ENCODE measurements at regions not wholly inside any gene's neighbourhood (a gene's known extent, or its start where the extent isn't known, plus 50 kb on each side); places are given as distances from the start of the nearest gene placed in this dataset.

DNA sequence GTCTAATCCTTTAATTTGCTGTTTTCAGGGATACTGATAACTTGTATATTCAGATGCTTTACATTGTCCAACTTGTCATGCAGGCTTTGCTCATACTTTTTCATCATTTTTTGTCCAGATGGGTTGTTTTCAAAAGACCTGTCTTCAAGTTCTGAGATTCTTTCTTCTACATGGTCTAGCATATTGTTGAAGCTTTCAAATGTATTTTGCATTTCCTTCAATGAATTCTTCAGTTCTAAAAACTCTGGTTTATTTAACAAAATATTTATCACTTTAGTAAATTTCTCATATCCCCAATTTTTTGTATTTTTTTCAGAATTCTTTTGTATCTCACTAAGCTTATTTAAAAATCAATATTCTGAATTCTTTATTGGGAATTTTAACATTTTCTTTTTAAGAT is 388.3 kb upstream of the IL12A start:
- Mint-ChIP-seq H3K27me3 (ENCODE audit: low read depth) (no peaks in the 10 kb centered on the region), H3K4me3 (no peak overlapping the region), H3K9me3 (peaks cover 17% of the 10 kb centered on the region), H3K36me3 (ENCODE audit: low read depth) (no peaks in the 10 kb centered on the region), H3K27ac (no peak overlapping the region), H3K4me1 (ENCODE audit: low read depth) (no peaks in the 10 kb centered on the region)
- no peak for DNase-seq (ENCODE audit: low spot score)

DNA sequence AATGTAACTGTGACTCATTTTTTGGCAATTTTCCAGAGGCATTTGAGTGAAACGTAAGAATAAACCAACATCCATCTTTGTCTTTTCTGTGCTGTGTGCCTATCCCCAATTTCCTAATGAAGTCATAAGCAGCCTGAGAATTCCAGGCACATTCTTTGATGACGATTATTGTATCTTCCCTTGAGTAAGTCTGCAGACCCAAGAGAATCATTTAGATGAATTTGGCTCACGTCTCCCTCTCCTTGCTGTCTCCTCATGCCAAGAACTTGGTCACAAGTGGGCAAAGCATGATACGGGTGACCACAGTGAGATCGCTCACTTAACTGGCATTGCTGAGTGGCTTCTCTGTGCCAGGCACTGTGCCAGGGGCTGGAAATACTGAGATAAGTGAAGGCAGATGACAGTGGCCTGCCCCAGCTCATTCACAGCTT is 384.5 kb upstream of the IL12A start:
- H3K27me3 Mint-ChIP-seq (ENCODE audit: low read depth) = no peaks in the 10 kb centered on the region
- H3K4me1 Mint-ChIP-seq (ENCODE audit: low read depth) = no peaks in the 10 kb centered on the region

DNA sequence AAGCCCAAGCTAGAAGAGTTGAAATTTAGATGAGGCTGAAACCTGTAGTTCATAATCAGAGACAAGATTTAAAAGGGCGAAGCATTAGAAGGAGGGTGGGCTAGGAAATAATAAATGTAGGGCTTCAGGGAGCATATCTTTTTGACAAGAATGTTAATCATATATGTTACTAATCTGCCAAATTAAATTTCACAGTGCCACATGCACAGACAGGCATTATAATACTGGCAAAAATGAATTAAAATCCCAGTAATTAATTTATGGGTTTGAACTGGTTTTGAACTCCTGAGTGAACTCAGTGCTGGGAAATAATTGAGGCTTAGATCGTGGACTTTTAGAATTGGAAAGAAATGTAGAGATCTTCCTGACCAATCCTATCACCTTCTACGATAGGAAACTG is 383.5 kb upstream of the IL12A start:
- no peak overlapping the region for H3K27ac Mint-ChIP-seq
- no peak overlapping the region for H3K4me3 Mint-ChIP-seq
- H3K4me1 Mint-ChIP-seq (ENCODE audit: low read depth) = no peaks in the 10 kb centered on the region
- no peaks in the 10 kb centered on the region for H3K36me3 Mint-ChIP-seq (ENCODE audit: low read depth)
- DNase-seq (ENCODE audit: low spot score) = no peak
- peaks cover 2% of the 10 kb centered on the region for H3K9me3 Mint-ChIP-seq
- no peaks in the 10 kb centered on the region for H3K27me3 Mint-ChIP-seq (ENCODE audit: low read depth)

More for the DNA sequence above, 384.5 kb upstream of the IL12A start:
- H3K4me3 Mint-ChIP-seq = no peak overlapping the region
- peaks cover 11% of the 10 kb centered on the region for H3K9me3 Mint-ChIP-seq
- H3K36me3 Mint-ChIP-seq (ENCODE audit: low read depth) = no peaks in the 10 kb centered on the region
- H3K27ac Mint-ChIP-seq = no peak overlapping the region
- DNase-seq (ENCODE audit: low spot score) = no peak

DNA sequence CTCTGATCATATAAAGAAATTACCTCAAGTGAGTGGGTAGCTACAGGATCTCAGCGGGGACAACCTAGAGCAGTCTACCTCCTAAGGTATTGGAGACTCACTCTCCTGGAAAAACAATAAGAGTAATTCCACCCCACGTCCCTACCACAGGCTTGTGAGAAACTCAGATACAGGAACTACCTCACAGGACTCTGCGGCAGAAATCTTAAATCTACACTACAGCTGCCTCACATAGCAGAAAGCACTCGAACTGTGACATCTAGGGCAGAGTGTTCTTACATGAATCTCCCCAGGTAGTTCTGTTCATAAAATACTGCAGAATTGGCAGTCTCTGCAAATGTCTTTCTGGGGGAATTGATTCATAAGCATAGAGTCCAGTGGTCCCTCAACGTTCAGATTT is 382.9 kb upstream of the IL12A start:
- no peak for DNase-seq (ENCODE audit: low spot score)
- H3K27ac Mint-ChIP-seq = no peak overlapping the region
- no peak overlapping the region for H3K4me3 Mint-ChIP-seq
- H3K4me1 Mint-ChIP-seq (ENCODE audit: low read depth) = no peaks in the 10 kb centered on the region
- no peaks in the 10 kb centered on the region for H3K27me3 Mint-ChIP-seq (ENCODE audit: low read depth)
- no peaks in the 10 kb centered on the region for H3K9me3 Mint-ChIP-seq
- no peaks in the 10 kb centered on the region for H3K36me3 Mint-ChIP-seq (ENCODE audit: low read depth)

DNA sequence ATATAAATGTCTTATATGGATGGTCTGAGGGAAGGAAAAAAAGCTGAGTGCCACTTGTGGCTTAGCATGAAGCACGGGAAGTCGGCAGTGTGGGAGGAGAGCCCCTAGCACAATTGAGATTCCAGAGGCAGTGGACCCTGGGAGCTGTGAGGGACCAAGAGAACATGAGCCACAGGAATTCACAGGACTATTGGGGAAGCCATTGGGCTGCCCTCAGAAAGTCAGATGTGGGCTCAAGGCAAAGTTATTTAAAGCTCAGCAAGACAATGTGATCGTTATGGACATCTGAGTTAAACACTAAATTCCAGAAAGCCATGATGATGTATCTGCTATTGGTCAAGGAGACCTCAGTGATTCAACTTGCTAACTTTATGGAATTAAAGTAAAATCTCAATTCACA is 380.8 kb upstream of the IL12A start:
- H3K27ac Mint-ChIP-seq = no peak overlapping the region
- no peaks in the 10 kb centered on the region for H3K9me3 Mint-ChIP-seq
- no peaks in the 10 kb centered on the region for H3K4me1 Mint-ChIP-seq (ENCODE audit: low read depth)
- no peak overlapping the region for H3K4me3 Mint-ChIP-seq
- H3K27me3 Mint-ChIP-seq (ENCODE audit: low read depth) = peaks cover 2% of the 10 kb centered on the region
- no peak for DNase-seq (ENCODE audit: low spot score)
- no peaks in the 10 kb centered on the region for H3K36me3 Mint-ChIP-seq (ENCODE audit: low read depth)

DNA sequence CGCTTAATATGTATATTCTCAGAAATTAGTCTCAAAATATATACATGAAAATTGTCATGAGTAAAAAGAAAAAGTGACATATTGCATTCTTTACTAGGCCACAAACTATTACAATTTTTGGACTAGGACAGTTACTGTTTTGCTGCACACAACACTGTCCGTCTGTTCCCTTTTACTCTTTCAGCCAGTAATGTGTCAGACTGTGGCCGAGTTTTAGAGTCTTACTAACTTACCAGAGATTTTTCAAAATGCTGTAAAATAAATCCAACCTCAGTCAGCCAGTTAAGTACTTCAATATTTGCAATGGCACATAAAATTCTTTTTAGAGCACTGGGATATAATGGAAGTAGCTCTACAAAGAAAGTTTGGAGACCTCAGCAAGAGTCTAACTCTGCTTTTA is 380.3 kb upstream of the IL12A start:
- no peak for DNase-seq (ENCODE audit: low spot score)
- H3K27ac Mint-ChIP-seq = no peak overlapping the region
- H3K9me3 Mint-ChIP-seq = no peaks in the 10 kb centered on the region
- H3K27me3 Mint-ChIP-seq (ENCODE audit: low read depth) = peaks cover 2% of the 10 kb centered on the region
- no peaks in the 10 kb centered on the region for H3K4me1 Mint-ChIP-seq (ENCODE audit: low read depth)
- no peaks in the 10 kb centered on the region for H3K36me3 Mint-ChIP-seq (ENCODE audit: low read depth)
- no peak overlapping the region for H3K4me3 Mint-ChIP-seq

DNA sequence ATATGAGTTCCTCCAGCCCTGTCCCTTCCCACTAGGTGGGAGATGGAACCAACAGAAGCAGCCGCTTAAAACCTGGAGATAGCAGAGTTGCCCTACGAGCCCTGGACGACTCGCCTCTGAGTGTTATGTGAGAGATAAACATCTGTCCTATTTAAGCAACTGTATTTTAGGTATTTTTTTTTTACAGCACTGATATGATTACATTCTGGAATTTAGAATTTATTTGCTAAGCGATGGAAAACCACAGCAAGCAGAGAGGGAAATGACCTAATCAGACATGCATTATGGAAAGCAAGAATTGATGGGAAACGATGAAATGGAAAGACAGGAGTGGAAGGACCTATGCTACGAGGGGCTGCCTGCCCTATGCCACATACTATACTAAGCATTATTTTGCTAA is 379.0 kb upstream of the IL12A start:
- no peak overlapping the region for H3K27ac Mint-ChIP-seq
- H3K27me3 Mint-ChIP-seq (ENCODE audit: low read depth) = peaks cover 2% of the 10 kb centered on the region
- no peaks in the 10 kb centered on the region for H3K9me3 Mint-ChIP-seq
- no peak for DNase-seq (ENCODE audit: low spot score)
- no peaks in the 10 kb centered on the region for H3K36me3 Mint-ChIP-seq (ENCODE audit: low read depth)
- H3K4me3 Mint-ChIP-seq = no peak overlapping the region
- H3K4me1 Mint-ChIP-seq (ENCODE audit: low read depth) = no peaks in the 10 kb centered on the region

DNA sequence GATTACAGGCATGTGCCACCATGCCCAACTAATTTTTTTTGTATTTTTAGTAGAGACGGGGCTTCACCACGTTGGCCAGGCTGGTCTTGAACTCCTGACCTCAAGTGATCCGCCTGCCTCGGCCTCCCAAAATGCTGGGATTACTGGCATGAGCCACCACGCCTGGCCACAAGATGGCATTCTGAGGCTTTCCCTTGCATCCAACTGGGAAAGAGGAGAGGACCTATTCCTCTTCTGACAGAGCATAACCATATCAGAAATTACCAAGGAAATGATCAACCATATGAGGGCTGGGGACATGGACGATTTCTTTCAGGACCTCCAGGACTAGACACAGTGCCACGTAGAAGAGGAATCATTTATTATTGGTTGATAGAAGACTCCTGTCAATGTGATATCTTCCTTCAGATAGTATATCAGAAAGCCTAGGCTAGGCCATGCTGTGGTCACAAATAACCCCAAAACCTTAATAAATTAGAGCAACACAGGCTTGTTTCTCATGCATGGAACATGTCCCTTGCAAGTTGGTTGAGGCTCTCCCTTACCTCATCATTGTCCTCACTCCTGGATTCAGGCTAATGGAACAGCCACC is 372.3 kb upstream of the IL12A start:
- H3K27me3 Mint-ChIP-seq (ENCODE audit: low read depth) = no peaks in the 10 kb centered on the region
- no peak overlapping the region for H3K4me3 Mint-ChIP-seq
- no peaks in the 10 kb centered on the region for H3K4me1 Mint-ChIP-seq (ENCODE audit: low read depth)
- H3K9me3 Mint-ChIP-seq = no peaks in the 10 kb centered on the region
- no peak for DNase-seq (ENCODE audit: low spot score)
- H3K36me3 Mint-ChIP-seq (ENCODE audit: low read depth) = no peaks in the 10 kb centered on the region
- no peak overlapping the region for H3K27ac Mint-ChIP-seq

DNA sequence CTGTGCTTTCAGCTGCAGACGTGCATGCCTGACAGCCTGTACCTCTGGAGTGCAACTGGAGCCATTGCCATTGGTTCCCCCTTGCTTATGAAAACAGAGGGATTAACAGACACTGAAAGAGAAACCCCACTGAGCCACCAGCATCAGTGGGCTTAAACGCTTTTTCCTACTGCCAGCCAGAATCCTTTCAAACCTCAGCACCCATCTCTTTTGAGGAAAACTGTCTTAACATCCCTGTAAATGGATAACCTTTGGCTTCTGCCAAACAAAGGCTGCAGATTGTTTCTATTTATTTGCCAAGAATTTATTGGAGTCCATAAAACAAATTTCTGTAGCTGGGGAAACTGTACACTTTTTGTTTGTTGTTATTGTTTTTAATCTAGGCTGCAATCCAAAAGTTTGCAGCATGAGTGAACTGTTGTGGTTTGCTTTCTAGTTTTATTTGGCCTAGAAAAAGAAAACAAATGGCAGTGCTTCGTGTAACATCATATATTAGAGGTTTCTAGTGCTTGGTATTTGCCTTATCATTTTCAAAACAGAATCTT is 369.2 kb upstream of the IL12A start:
- Mint-ChIP-seq H3K27ac (no peak overlapping the region), H3K27me3 (ENCODE audit: low read depth) (no peaks in the 10 kb centered on the region), H3K4me1 (ENCODE audit: low read depth) (no peaks in the 10 kb centered on the region), H3K36me3 (ENCODE audit: low read depth) (no peaks in the 10 kb centered on the region), H3K9me3 (no peaks in the 10 kb centered on the region), H3K4me3 (no peak overlapping the region)
- no peak for DNase-seq (ENCODE audit: low spot score)

DNA sequence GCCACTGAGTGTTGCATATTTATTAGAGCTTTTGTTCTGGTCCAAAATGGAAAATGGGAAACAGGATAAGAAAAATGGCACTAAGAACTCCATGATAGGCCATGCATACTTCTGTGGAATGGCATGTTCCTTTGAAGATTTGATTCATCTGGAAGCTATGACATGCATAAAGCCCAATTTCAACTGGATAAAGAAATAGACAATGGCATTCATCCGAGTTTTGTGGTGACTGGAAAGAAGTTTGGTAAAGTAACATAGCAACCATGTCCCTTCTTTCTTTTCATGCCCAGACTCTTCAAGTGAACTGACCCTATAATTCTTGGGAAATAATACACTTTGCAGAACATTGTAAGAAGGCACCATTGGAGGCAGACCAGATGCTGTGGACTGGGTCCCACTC is 368.4 kb upstream of the IL12A start:
- H3K4me3 Mint-ChIP-seq = no peak overlapping the region
- H3K9me3 Mint-ChIP-seq = no peaks in the 10 kb centered on the region
- no peak overlapping the region for H3K27ac Mint-ChIP-seq
- H3K36me3 Mint-ChIP-seq (ENCODE audit: low read depth) = no peaks in the 10 kb centered on the region
- H3K4me1 Mint-ChIP-seq (ENCODE audit: low read depth) = no peaks in the 10 kb centered on the region
- DNase-seq (ENCODE audit: low spot score) = no peak
- H3K27me3 Mint-ChIP-seq (ENCODE audit: low read depth) = no peaks in the 10 kb centered on the region

DNA sequence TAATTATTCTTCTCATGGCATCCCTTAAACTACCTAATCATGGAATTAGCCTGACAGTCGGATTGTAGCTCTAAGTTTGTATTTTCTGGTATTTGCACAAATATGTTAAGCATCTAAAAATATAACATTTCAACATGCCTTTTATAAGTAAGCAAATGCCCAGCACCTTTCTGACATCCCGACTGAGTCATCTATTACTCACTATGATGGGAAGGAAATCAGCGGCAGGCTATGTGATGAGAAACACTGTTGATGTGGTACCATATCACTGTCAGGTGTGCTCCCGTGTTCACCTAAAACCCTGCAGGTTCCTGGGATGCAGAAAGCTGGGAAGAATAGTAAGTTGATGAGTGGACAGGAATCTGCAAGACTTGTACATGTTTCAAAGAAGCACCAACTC is 367.8 kb upstream of the IL12A start:
- no peaks in the 10 kb centered on the region for H3K9me3 Mint-ChIP-seq
- no peaks in the 10 kb centered on the region for H3K27me3 Mint-ChIP-seq (ENCODE audit: low read depth)
- DNase-seq (ENCODE audit: low spot score) = no peak
- no peaks in the 10 kb centered on the region for H3K36me3 Mint-ChIP-seq (ENCODE audit: low read depth)
- no peak overlapping the region for H3K4me3 Mint-ChIP-seq
- no peak overlapping the region for H3K27ac Mint-ChIP-seq
- no peaks in the 10 kb centered on the region for H3K4me1 Mint-ChIP-seq (ENCODE audit: low read depth)

DNA sequence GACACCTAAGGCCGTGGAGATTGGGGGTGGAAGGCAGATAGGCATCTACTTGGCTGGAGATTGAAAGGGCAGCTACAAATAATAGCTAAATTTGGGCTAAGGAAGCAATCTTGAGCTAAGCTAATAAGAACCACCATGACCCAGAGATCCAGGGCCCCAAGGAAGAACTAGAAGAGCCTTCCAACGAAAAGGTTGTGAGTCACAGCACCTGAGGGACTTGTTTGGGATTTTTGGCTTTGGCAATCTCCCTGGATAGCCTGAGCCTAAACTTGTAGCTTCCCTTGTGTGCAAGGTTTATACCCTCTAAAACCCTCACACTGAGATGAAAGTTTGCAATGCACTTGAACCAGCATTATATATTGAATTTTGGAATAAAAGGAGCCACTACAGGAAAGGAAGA is 364.0 kb upstream of the IL12A start:
- no peaks in the 10 kb centered on the region for H3K27me3 Mint-ChIP-seq (ENCODE audit: low read depth)
- no peak overlapping the region for H3K27ac Mint-ChIP-seq
- H3K4me1 Mint-ChIP-seq (ENCODE audit: low read depth) = no peaks in the 10 kb centered on the region

DNA sequence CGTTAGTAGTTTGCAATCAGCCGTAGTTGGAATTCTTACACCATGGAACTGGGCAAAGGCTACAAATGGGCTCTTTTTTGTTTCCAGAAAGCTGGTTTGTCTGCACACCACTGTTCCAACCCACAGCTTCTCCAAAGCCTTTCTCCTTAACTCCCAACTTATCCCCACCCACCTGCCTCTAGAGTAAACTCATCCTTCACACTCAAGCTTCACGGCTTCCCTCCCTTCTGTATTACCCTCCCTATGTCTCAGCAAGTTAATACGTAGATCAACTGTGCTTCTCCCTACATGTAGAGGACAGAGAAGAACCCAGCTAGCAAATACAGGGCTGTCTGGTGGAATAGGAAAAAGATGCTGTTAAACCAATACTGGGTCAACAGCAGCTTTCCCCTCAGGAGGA is 363.0 kb upstream of the IL12A start:
- Mint-ChIP-seq H3K4me1 (ENCODE audit: low read depth) (no peaks in the 10 kb centered on the region), H3K4me3 (no peak overlapping the region), H3K9me3 (no peaks in the 10 kb centered on the region), H3K36me3 (ENCODE audit: low read depth) (no peaks in the 10 kb centered on the region), H3K27me3 (ENCODE audit: low read depth) (no peaks in the 10 kb centered on the region), H3K27ac (no peak overlapping the region)
- no peak for DNase-seq (ENCODE audit: low spot score)

More for the DNA sequence above, 364.0 kb upstream of the IL12A start:
- Mint-ChIP-seq H3K4me3 (no peak overlapping the region), H3K36me3 (ENCODE audit: low read depth) (no peaks in the 10 kb centered on the region), H3K9me3 (no peaks in the 10 kb centered on the region)
- no peak for DNase-seq (ENCODE audit: low spot score)

DNA sequence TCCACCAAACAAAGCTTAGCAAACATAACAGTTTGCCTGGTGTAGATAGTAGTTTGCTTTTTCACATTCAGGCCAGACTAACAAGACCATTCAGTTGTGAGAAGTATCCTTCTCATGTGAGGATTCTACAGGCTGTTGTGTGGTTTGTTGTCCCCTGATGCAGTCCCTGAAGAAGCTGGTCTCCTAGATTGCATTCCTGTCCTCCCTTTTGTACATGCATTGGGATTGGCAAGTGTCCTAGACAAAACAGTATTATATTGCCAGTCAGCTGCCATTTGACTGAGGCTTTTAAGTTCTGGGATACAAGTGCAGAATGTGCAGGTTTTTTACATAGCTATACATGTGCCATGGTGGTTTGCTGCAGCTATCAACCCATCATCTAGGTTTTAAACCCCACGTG is 362.0 kb upstream of the IL12A start:
- H3K9me3 Mint-ChIP-seq = no peaks in the 10 kb centered on the region
- no peaks in the 10 kb centered on the region for H3K4me1 Mint-ChIP-seq (ENCODE audit: low read depth)
- no peak overlapping the region for H3K27ac Mint-ChIP-seq
- no peaks in the 10 kb centered on the region for H3K36me3 Mint-ChIP-seq (ENCODE audit: low read depth)
- H3K4me3 Mint-ChIP-seq = no peak overlapping the region
- no peak for DNase-seq (ENCODE audit: low spot score)
- no peaks in the 10 kb centered on the region for H3K27me3 Mint-ChIP-seq (ENCODE audit: low read depth)

DNA sequence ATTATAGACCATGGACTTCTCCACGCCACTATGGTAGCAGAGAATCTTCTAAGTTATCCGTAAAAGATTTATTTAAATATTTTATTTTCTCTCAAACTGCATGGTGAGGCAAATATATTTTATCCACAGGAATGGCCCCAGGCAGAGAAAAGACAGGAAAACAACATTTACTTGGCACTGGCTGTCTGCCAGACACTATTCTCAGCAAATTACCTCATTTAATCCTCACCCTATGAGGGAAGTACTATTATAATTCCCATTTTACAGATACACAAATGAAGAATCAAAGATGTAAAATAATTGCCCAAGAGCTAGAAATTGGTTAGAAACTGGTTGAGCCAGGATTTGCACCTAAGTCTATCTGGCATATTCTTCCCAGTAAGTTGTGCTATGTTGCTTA is 361.4 kb upstream of the IL12A start:
- Mint-ChIP-seq H3K4me1 (ENCODE audit: low read depth) (no peaks in the 10 kb centered on the region), H3K27me3 (ENCODE audit: low read depth) (no peaks in the 10 kb centered on the region), H3K36me3 (ENCODE audit: low read depth) (no peaks in the 10 kb centered on the region), H3K9me3 (no peaks in the 10 kb centered on the region), H3K4me3 (no peak overlapping the region), H3K27ac (no peak overlapping the region)
- no peak for DNase-seq (ENCODE audit: low spot score)

Measured in T-helper 2 cell treated with Interferon-gamma antibody and Interleukin-4, amounts not matched to agents 5 μg/mL and 100 μg/mL, for 36 hours (primary cell).